Ramos (cell line): ENCODE measurements at regions not wholly inside any gene's neighbourhood (a gene's known extent, or its start where the extent isn't known, plus 50 kb on each side); places are given as distances from the start of the nearest gene placed in this dataset.
"Not testable (repeated sequence)": the region's sequence is repeated elsewhere in the genome, so short reads cannot be mapped to it uniquely, and the experiment has no call there.

Experiments
- in situ Hi-C: fragments of 300-500 bp; cut with MboI; formaldehyde crosslinking; loops from one replicate; pipeline ENCODE4 v1.14.3; 2022; ENCODE audit warnings: low sequenced_read_pairs; ENCODE audit not compliant: unreplicated experiment

DNA sequence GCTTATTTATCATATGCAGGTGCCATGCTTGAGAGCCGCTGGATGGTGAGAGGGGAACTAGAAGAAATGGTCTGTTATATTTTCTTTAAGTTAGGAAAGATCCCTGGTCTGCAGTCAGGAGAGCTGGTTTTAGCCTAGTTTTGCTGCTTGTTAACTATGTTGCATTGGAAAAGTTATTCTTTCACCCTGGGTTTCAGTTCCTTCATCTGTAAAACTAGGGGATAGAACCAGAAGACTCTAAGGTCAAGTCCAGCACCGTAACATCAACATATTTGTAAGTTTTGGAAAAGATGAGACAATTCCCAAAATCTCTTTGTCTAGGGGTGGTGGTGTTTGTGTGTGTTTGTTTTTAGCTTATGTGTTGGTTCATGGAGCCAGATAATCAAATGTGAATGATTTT lies 304.0 kb downstream of the QKI start:
- in situ Hi-C loops, result no loop called here

GRCh38 chr6:163717106-163717764 lies 302.7 kb downstream of the QKI start:
- in situ Hi-C loops, result no loop called here

- in situ Hi-C loops, result no loop called here
Observed at GRCh38 chr6:163716690-163717089, 302.2 kb downstream of the QKI start.

DNA sequence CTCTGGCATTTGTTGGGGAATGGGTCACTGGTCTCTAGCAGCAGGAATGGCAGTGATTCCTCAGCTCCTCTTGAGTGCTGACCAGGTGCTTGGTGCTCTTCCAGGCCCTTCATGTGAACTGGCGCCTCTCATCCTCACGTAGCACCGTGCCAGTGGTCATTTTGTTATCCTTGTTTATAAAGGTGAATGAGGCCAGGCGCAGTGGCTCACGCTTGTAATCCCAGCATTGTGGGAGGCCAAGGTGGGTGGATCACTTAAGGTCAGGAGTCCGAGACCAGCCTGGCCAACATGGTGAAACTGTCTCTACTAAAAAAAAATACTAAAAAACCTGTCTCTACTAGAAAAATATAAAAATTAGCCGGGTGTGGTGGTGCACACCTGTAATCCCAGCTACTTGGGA lies 301.3 kb downstream of the QKI start:
- in situ Hi-C loops, result no loop called here

DNA sequence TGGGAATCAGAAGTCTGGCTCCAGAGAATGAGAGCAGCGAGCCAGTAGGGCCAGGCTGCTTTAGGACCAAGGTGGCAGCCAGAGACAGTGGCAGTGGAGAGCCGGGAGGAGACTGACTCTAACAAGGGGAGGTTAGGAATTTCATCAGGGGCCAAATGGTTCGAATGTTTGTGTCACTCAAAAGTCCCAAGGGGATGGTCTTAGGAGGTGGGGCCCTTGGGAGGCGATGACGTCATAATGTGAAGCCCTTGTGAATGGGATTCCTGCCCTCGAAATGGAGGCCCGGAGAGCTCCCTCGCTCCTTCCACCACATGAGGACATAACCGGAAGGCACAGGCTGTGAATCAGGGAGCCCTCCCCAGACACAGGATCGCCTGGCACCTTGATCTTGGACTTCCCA lies 299.7 kb downstream of the QKI start:
- in situ Hi-C loops, result no loop called here

DNA sequence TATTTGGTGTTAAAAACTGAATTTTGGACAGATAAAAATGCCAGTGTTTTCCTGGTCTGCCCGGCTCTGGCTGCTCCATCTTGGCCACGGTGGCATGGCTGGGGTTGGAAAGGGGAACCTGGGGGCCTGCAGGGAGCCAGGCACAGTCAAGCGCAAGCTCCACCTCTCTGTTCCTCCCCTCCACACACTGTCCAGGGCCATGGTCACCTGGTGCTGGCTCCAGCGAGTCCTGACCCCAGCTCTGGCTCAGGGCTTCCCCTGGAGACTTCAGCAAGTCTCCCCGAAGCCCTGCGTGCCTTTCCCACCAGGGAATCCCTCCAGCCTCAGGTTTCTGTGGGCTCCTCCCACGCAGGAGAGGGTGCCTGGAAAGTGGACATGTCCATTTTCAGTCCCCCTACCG lies 298.5 kb downstream of the QKI start:
- in situ Hi-C loops, result no loop called here

- in situ Hi-C loops, result no loop called here
Observed at GRCh38 chr6:163712566-163712961, 298.0 kb downstream of the QKI start.

GRCh38 chr6:163711615-163712565 lies 297.4 kb downstream of the QKI start:
- in situ Hi-C loops, result no loop called here

DNA sequence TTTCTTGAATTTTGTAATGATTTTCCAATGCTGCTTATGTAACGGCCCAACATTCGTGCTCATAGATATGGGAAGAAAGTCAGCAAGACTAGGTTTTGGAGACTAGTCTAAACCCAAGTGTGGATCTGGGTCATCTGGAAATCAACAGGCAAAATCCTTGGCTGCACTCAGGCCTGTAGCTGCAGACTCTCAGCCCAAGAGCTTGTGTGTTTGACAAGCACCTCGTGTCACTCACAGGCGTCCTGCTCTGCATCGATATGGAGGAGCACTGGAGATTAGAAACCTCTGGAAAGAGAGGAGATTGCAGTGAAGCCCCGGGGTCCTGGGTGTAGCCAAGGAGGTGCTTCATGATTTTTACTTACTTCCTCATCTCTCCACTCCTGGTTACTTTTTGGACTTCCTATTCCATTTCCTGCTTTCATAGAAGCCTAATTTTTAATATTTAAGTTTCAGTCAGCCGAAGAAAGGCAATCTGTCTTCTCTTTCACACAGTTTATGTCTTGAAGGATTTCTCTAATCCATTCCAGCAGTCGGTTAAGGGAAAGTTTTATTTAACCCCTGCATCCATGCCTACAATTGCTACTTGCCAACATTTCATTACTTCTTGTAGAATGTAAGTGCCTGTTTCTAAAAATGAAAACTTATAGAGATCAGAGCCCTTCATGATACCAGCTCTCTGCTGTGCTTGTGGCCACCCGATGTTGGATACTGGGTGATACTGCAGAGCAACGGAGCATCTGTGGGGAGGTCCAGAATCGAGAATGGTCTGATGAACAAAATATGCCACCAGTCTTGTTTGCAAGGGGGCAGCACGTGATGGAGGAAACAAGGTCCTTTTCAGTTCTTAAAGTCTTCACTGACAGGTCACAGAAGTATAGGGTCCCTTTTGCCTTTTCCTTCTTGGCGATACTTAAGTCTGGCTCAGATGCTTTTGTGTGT lies 296.3 kb downstream of the QKI start:
- in situ Hi-C loops, result no loop called here

DNA sequence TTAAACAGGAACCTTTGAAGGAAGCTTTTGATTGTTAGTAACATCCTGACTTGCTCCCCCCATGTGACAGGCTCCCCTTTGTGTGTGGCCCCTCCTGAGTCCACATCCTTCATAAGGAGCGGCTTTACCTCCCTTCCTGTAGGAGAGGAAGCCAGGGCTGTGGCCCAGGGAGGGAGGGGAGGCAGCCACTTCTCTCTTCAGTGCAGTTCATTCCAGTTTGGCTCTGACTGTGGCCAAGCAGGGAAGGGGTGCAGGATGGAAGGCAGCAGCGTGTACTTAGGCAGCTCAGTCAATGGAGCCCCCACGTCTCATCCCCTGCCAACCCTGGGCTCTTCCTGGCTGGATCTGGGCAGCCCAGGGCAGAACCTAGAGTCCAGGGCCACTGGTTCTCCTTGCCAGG lies 295.2 kb downstream of the QKI start:
- in situ Hi-C loops, result no loop called here

DNA sequence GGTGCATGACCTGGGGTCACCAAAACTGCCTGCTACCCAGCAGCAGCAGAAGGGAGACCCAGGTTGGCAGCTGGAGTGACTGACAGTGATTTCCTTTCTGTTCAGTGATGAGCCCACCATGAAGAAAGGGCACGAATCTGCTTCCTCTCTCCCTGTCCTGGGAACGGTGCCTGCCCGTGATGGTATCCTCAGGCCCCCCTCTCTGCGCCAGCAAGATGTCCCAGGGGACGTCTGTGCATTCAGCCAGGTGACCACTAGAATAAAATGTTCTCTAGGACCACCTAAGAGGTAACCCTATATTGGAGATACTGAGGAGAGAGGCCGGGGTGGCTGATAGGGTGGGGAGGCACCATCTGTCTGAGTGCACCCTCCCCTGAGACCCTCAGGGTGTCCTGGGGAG lies 294.7 kb downstream of the QKI start:
- in situ Hi-C loops, result no loop called here

- in situ Hi-C loops, result no loop called here
Observed at GRCh38 chr6:163708466-163708865, 293.9 kb downstream of the QKI start.

- in situ Hi-C loops, result no loop called here
Observed at GRCh38 chr6:163707387-163708355, 293.2 kb downstream of the QKI start.

DNA sequence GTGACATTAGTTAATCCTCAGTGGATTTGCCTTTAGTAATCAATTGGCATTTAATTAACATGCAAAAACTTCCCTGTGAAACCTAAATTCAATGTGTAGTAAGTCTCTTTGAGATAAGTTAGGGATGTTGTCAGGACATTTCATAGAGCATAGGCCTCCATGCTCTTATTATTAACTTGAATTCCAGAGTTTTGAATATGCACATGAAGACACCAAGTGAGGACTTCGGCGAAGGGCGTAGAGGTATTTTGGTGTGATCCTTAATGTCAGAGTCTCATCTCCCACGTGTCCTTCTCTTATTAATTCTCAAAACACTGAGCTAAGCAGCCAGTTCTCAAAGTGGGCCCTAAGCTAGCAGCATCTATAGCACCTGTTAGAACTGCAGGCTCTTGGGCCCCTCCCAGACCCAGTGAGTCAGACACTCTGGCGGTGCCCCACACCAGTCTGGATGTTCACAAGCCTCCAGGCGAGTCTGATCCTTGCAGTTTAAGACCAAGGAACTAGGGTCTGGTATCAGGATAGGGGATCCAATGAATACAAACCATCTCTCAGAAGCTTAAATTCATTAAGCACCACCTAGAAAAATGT lies 292.1 kb downstream of the QKI start:
- in situ Hi-C loops, result no loop called here

DNA sequence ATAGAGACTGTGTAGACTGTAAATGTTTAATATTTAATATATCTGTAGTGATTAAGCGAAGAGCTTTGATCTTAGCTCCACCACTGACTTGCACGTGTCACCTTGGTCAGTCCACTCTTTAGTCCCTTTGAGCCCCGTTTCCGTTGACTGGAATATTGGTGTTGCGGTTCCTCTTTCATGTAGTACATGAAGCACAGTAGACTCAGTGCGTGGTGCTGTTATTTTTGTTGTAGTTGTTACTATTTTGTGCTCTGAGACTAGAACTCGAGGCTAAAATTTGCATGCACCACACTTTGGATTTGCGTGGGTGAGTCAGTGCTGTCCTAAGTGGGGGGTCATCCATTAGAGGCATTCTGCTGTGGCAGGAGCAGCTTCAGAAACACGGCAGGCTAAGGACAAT lies 291.4 kb downstream of the QKI start:
- in situ Hi-C loops, result no loop called here

DNA sequence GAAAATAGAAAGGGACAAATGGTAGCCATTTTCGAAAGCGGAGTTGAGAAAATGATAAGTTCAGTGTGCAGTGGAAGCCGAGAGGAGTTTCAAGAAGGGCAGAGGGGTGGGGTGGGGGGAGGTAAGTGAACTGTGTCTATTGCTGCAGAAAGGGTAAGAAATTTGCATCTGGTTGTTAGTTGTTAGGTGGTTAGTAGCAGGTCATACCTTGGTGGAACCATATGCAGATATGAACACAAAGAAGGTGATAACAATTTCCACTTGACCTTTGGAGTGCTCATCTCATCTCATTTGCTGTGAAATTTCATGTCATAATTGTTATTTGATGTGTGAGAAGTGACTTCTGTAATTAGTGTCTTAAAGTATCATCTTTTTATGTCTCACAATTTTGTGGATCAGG lies 288.2 kb downstream of the QKI start:
- in situ Hi-C loops, result no loop called here

DNA sequence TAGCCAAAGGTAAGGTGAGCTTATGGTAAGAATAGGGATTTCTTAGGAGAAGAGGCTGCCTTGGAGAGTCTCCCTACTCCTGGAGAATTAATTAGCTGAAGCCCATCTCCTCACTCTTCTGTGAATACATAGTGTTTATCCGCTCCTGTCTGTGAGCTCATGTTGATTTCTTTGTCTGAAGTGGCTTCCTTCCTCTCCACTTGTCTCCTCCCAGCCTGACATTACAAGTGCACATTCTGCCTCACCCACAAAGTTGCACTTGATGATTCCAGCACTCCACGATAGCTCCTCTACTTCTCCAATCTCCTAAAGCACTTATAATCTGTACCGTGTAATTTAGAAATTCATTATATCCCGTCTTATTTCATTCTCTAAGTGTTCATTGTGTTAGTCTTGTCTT lies 287.2 kb downstream of the QKI start:
- in situ Hi-C loops, result no loop called here

DNA sequence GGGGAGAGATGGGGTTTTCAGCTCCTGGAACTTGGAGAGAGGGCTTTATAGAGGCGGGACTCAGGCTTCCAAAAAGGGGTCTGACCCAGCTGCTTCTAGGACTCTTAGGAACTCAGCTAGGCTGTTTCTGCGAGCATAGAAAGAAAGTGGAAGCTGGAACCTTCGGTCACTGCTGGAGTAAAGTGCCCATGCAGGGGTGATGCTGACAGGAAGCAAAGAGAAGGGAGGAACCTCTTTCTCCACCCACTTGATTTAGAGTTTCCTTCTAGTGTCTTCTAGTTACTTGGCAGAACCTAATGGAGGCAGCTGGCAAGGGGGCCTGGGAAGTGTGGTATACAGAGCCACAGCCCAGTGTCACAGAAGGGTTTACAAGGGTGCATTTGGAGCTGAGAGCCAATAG lies 283.6 kb downstream of the QKI start:
- in situ Hi-C loops, result no loop called here

DNA sequence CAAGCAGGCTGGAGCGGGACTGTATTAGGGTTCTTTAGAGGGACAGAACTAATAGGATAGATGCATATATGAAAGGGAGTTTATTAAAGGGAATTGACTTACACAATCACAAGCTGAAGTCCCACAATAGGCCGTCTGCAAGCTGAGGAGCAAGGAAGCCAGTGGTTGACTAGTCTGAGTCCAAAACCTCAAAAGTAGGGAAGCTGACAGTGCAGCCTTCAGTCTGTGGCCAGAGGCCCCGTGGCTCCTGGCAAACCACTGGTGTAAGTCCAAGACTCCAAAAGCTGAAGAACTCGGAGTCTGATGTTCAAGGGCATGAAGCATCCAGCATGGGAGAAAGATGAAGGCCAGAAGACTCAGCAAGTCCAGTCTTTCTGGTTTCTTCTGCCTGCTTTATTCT lies 281.8 kb downstream of the QKI start:
- in situ Hi-C loops, result not testable (repeated sequence)
